ENCODE measurements at regions not wholly inside any gene's neighbourhood (a gene's known extent, or its start where the extent isn't known, plus 50 kb on each side); places are given as distances from the start of the nearest gene placed in this dataset.

DNA sequence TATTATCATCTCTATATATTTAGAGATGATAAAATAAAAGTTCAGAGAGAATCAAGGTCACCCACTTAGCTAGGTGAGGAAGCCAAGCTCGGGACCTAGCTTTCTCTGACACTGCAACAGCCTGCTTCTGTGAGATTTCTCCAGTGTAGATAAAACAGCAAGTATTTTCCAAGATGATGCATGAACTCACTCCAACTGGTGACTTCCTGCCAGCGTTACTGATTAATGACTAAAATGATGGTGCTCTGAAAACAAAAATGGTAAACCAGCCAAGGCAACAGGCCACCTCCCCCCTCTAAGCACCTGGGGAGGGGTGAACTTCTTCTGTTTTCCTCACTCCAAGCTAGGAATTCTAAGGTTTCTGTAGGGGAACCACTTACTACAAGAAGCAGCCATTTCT, 510.2 kb upstream of the ID2 start:
- Histone ChIP-seq H3K4me1 (no peaks in the 10 kb centered on the region), H3K27ac (no peak overlapping the region), H3K36me3 (no peaks in the 10 kb centered on the region), H3K27me3 (no peaks in the 10 kb centered on the region), H3K9me3 (no peaks in the 10 kb centered on the region), H3K4me3 (replicated peaks in 1 of 3) (no peak overlapping the region)
- TF ChIP-seq POLR2A (IDR thresholded peaks at IDR 0.05), result no peak
- TF ChIP-seq, protein P1, sequence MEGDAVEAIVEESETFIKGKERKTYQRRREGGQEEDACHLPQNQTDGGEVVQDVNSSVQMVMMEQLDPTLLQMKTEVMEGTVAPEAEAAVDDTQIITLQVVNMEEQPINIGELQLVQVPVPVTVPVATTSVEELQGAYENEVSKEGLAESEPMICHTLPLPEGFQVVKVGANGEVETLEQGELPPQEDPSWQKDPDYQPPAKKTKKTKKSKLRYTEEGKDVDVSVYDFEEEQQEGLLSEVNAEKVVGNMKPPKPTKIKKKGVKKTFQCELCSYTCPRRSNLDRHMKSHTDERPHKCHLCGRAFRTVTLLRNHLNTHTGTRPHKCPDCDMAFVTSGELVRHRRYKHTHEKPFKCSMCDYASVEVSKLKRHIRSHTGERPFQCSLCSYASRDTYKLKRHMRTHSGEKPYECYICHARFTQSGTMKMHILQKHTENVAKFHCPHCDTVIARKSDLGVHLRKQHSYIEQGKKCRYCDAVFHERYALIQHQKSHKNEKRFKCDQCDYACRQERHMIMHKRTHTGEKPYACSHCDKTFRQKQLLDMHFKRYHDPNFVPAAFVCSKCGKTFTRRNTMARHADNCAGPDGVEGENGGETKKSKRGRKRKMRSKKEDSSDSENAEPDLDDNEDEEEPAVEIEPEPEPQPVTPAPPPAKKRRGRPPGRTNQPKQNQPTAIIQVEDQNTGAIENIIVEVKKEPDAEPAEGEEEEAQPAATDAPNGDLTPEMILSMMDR (IDR thresholded peaks at IDR 0.05), result no peak
- 52 to 60% methylated on average over 2 of the region's 2 CpGs for WGBS, 2 donors
- DNase-seq, result no peak
- intact Hi-C loops (cut with DNase I), result no loop called here

DNA sequence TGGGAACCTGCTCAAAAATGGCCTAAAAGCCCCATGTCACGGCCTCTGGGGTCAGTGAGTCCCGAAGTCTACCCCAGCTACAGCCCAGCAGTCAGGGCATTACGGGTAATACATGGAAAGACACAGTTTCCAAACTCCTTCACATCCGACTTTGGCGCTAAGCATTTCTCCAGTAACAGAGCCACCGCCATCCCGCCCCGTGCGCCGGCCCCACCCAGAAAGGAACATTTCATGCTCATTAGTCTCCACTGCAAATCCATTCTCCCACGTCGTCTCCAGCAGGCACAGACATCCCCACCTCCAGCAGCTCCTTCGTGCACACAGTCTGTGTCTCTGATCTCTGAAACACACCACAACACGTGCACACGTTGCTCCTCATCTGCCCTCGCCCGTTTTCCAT, 509.2 kb upstream of the ID2 start:
- H3K36me3 ChIP-seq, result no peaks in the 10 kb centered on the region
- no peak for DNase-seq
- H3K27me3 ChIP-seq, result no peaks in the 10 kb centered on the region
- no peak overlapping the region for H3K27ac ChIP-seq
- intact Hi-C loops (cut with DNase I), result no loop called here
- H3K4me3 ChIP-seq (replicated peaks in 1 of 3), result no peak overlapping the region
- 97 to 98% methylated on average over 17 of the region's 17 CpGs for WGBS, 2 donors
- no peak for TF ChIP-seq POLR2A (IDR thresholded peaks at IDR 0.05)
- TF ChIP-seq, protein P1 (IDR thresholded peaks at IDR 0.05), result no peak
- H3K4me1 ChIP-seq, result no peaks in the 10 kb centered on the region
- no peaks in the 10 kb centered on the region for H3K9me3 ChIP-seq

DNA sequence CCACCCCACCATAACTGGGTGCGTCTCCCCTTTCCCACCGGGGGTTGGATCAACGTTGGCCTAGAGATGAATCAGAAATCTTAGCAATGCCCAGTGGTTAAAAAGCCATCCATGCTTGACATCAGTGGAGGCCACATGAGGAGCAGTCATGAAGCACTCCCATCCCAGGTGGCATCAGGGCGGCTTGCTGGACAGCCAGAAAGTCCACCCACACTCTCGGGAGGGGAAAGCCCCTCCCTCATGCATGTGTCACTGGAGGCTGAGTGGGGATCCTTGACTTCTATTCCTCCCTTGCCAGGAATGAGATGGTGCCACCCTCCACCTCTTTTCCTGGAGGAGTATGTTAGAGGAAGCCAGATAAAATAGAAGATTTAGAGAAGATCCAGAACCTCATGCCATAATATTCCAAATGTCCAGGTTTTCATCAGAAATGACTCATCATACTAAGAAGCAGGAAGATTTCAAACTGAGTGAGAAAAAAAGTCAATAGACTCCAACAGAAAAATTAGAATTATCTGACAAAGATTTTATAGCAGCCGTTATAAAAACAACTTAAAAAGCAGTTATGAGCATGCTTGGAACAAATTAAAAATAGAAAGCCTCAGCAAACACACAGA, 507.1 kb upstream of the ID2 start:
- TF ChIP-seq, protein P1 (IDR thresholded peaks at IDR 0.05), result no peak
- TF ChIP-seq POLR2A (IDR thresholded peaks at IDR 0.05), result no peak
- no peak for DNase-seq
- no peak overlapping the region for H3K27ac ChIP-seq
- no peaks in the 10 kb centered on the region for H3K4me1 ChIP-seq
- no peaks in the 10 kb centered on the region for H3K27me3 ChIP-seq
- WGBS, 2 donors, result 73 to 75% methylated on average over 5 of the region's 6 CpGs
- no peaks in the 10 kb centered on the region for H3K36me3 ChIP-seq
- H3K4me3 ChIP-seq (replicated peaks in 1 of 3), result no peak overlapping the region
- H3K9me3 ChIP-seq, result no peaks in the 10 kb centered on the region
- intact Hi-C loops (cut with DNase I), result no loop called here

DNA sequence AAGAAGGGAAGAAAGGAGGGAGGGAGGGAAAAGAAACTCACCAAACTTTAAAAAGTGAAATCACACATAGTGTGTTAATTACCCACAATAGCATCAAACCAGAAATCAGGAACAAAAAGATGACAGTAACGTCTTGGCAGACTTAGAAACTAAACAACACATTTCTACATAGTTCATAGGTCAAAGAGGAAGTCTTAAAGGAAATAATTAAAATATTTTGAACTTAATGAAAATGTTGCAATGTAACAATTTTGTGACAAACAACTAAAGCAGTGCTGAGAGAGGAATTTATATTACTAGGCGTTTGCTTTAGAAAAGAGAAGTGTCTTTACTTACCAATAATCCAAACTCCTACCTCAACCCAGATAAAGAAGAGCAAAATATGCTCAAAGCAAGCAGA, 505.0 kb upstream of the ID2 start:
- H3K27me3 ChIP-seq, result no peaks in the 10 kb centered on the region
- intact Hi-C loops (cut with DNase I), result no loop called here
- TF ChIP-seq, protein P1 (IDR thresholded peaks at IDR 0.05), result no peak
- TF ChIP-seq POLR2A (IDR thresholded peaks at IDR 0.05), result no peak
- H3K4me3 ChIP-seq (replicated peaks in 1 of 3), result no peak overlapping the region
- no peak overlapping the region for H3K27ac ChIP-seq
- H3K9me3 ChIP-seq, result no peaks in the 10 kb centered on the region
- no peaks in the 10 kb centered on the region for H3K36me3 ChIP-seq
- WGBS, 2 donors, result 85 to 86% methylated on average over 2 of the region's 2 CpGs
- DNase-seq, result no peak
- H3K4me1 ChIP-seq, result no peaks in the 10 kb centered on the region

DNA sequence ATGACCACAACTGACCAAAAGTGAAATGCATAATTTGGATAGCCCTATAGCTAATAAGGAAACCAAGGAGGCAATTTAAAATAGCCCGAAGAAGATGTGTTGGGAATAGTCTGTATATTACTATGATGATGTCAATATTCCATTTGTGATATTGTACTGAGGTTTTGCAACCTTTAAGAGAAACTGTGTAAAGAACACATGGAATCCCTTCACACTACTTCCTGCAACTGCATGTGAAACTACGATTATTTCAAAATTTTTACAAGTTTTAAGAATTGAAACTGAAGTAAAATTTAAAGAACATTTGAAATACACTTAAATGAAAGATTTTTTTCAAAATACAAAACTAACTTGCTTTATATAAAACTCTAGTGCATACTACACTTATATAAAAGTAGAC, 504.3 kb upstream of the ID2 start:
- no peak overlapping the region for H3K27ac ChIP-seq
- no peaks in the 10 kb centered on the region for H3K9me3 ChIP-seq
- no peaks in the 10 kb centered on the region for H3K4me1 ChIP-seq
- 91 to 93% methylated on average over 2 of the region's 2 CpGs for WGBS, 2 donors
- no peak for DNase-seq
- TF ChIP-seq, protein P1 (IDR thresholded peaks at IDR 0.05), result no peak
- no peak for TF ChIP-seq POLR2A (IDR thresholded peaks at IDR 0.05)
- no peaks in the 10 kb centered on the region for H3K36me3 ChIP-seq
- no peaks in the 10 kb centered on the region for H3K27me3 ChIP-seq
- H3K4me3 ChIP-seq (replicated peaks in 1 of 3), result no peak overlapping the region
- intact Hi-C loops (cut with DNase I), result no loop called here
